ENCODE measurements at regions not wholly inside any gene's neighbourhood (a gene's known extent, or its start where the extent isn't known, plus 50 kb on each side); places are given as distances from the start of the nearest gene placed in this dataset.
"Not testable (repeated sequence)": the region's sequence is repeated elsewhere in the genome, so short reads cannot be mapped to it uniquely, and the experiment has no call there.

GRCh38 chr12:13924286-13924685 is 57.1 kb downstream of the GRIN2B start:
- DNase-seq (ENCODE audit: low read depth, low spot score): no peak

DNA sequence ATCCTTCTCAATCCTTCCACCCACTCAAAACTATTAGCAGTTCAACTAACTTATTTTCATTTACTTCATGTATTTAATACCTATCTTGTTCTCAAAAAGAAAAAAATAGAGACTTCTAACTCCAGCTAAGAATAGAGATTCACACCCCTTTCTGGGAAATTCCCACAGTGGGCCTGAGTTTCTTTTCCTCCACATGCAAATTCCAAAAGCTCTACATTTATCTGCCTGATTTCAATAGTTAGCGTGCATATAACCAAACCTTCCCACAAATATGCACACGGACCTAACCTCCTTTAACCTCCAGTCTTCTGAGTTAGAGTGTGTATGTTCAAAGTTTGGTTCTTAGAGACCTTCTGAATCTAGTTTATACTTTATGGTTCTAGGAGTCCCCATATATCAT is 62.5 kb downstream of the GRIN2B start:
- no peak for DNase-seq (ENCODE audit: low read depth, low spot score)

DNA sequence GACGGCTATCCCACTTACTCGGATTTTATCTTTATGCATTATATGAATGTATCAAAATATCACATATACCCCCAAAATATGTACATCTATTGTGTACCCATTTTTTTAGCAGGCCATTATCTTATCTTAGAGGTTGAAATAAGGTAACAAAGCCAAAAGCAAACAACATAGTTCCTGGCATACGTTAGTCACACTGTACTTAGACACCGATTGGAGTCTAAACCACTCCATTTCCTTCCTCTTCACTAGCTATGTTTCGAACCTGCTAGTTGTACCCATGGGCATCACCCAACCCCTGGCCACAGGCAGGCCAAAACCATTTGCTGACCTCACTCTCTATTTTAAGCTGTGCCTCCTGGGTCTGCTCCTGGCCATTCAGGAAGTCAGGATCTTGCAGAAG is 66.3 kb downstream of the GRIN2B start:
- no peak for DNase-seq (ENCODE audit: low read depth, low spot score)

GRCh38 chr12:13913371-13913770 is 68.0 kb downstream of the GRIN2B start:
- no peak for DNase-seq (ENCODE audit: low read depth, low spot score)

DNA sequence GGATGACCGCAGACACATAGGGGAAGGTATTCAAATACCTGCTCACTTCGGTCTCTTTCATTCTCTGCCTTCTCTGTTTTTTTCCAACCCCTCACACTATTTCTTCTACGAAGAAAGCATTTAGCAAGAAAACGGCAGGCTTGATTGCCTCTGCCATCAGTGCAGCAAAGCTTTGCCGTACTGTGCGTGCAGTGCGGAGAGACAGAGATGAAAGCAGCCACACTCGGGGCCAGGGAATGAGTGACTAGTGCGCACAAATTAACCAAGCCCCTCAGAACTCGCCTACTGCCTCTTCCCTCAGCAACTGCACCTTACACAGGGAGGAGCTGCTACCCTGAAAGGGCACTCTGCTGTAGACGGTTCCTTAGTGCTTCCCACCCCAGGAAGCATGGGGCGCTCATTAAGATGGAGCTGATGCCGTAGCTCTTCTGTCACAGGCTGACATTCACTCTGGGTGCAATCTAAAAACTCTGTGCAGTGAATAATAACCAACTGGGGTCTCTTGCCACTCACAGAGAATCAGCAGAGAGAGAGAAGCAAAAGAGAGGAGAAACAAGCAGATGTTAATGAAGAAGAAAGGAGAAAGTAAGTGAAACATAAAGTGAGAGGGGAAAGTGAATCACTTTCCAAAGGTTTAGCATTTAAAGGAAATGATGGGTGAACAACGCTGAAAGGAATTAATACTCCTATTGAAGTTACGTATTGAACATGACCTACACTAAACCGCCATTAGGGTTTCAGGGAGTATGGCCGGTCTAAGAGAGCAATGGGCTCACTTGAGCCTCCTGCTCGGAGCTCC is 69.4 kb downstream of the GRIN2B start:
- DNase-seq (ENCODE audit: low read depth, low spot score): no peak

DNA sequence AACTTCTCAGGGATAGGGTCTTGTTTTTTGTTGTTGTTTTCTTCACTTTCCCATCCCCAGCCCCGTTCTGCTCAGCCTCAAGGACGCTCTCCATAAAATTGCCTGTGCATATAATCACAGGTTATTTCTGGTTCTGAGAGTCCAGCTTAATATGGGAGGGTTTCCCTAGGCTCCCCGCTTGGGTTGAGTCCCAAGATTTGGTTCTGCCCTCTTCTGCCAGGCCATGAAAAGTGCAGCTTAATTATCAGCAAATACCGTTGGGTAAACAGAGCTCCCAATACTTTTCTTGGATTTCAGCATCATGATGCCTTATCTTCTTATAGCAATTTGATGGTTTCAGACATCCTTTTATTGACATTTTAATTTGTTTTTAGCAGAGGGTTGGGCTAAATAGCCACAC is 75.6 kb downstream of the GRIN2B start:
- no peak for DNase-seq (ENCODE audit: low read depth, low spot score)

DNA sequence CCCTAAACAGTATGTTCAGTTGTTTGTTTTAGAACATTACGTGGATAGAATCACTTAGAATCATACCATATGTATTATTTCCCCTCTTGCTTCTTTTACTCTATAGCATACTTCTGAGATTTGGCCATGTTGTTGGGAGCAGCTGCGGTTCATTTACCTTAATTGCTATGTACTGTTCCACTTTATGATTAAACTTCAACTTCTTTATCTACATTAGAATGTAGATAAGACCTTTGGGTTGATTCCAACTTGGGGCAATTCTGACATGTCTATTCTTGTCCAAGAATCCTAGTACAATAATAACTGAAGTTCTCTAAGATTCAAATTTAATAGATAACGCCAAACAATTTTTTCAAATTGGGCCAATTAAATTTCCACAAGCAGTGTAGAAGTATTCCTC is 80.7 kb downstream of the GRIN2B start:
- no peak for DNase-seq (ENCODE audit: low read depth, low spot score)

- not testable (repeated sequence) for DNase-seq (ENCODE audit: low read depth, low spot score)
These were observed 83.0 kb downstream of the GRIN2B start for GRCh38 chr12:13898387-13898786.

DNA sequence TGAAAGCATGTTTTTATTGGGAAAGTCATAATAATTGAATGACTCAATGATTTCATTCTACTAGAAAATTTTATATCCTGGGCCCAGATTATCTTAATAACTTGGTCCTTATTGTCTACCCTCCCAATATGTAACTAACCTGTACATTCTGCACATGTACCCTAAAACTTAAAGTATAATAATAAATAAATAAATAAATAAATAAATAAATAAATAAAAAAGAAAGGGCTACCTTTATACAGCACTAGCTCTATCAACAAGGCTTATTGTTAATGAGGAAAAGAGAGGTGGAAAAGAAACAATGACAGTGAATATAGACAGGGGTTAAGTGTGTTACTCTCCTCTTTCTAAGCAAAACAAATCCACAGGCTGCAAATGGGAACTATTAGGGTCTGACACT is 83.6 kb downstream of the GRIN2B start:
- no peak for DNase-seq (ENCODE audit: low read depth, low spot score)

- no peak for DNase-seq (ENCODE audit: low read depth, low spot score)
These were observed 85.3 kb downstream of the GRIN2B start for GRCh38 chr12:13896063-13896626.

GRCh38 chr12:13891902-13892301 is 89.5 kb downstream of the GRIN2B start:
- DNase-seq (ENCODE audit: low read depth, low spot score): no peak

DNA sequence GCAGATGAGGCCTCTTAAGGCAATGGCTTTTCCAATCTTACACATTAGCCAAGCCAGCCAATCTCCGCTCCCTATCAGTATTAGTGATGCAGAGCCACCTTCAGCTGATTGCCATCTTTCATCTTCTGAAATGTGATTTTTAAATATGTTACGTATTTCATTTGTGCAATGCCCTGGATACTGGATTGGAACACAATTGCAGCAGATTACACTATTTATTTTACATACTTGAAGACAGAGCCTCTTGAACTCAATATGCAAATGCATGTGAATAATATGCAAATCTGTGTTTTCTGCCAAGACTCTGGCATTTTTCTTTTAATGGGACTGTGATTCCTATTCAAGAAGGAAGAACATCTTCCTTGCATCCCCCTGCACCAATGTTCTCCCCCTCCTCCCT is 90.5 kb downstream of the GRIN2B start:
- no peak for DNase-seq (ENCODE audit: low read depth, low spot score)

GRCh38 chr12:13887779-13888388 is 93.5 kb downstream of the GRIN2B start:
- no peak for DNase-seq (ENCODE audit: low read depth, low spot score)

GRCh38 chr12:13882176-13882575 is 99.2 kb downstream of the GRIN2B start:
- no peak for DNase-seq (ENCODE audit: low read depth, low spot score)

DNA sequence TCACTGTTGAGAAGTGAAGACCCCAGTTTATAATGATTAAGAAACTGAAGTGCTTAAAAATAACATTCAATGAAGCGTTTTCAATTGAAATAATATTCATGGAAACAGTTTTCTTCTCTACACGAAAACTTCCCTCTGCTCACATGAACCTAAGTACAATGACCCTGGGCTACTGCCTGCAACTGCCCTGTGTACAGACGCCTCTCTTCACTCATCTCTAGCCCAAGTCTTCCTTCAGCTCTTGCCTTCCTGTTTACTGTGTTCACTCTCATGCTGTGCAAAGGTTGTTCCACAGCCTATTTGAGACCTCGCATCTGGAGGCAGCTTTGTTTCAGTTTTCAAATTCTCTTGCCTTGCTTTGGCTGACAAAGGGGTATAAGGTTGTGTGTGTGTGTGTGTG is 100.8 kb downstream of the GRIN2B start:
- no peak for DNase-seq (ENCODE audit: low read depth, low spot score)

DNA sequence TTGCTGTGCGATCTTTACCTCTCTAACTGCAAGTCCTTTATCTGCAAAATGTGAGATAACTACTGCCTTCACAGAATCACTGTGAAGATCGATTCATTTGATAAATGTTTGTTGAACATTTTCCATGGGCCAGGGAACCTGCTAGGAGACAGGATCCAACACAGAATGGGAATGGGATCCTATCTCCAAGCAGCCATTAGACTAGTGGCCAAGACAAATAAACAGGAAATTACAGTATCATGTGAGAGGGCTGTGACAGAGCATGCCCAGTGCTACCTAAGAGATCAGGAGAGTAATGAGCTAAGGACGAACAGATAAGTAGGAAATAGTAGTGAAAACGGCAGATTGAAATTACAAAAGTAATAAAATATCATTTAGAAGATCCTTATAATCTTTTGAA is 105.7 kb downstream of the GRIN2B start:
- no peak for DNase-seq (ENCODE audit: low read depth, low spot score)

DNA sequence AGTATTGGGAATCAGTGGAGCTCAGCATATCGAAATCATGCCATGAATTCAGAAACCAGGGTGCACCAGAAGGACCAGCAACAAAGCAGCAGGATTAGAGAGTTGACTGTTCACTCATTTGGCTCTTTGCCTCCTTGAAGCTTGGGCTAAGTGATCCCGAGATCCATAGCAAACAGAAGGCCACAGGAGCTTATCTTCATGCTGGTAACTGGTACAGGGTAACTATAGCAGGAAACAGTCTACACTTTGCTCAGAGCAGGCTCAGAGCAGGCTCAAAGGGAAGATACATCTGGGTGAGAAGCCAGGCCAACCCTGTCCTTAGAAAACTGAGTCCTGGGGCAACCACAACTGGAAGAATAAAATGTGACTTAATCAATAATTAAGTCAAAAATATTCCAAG is 111.1 kb downstream of the GRIN2B start:
- no peak for DNase-seq (ENCODE audit: low read depth, low spot score)

DNA sequence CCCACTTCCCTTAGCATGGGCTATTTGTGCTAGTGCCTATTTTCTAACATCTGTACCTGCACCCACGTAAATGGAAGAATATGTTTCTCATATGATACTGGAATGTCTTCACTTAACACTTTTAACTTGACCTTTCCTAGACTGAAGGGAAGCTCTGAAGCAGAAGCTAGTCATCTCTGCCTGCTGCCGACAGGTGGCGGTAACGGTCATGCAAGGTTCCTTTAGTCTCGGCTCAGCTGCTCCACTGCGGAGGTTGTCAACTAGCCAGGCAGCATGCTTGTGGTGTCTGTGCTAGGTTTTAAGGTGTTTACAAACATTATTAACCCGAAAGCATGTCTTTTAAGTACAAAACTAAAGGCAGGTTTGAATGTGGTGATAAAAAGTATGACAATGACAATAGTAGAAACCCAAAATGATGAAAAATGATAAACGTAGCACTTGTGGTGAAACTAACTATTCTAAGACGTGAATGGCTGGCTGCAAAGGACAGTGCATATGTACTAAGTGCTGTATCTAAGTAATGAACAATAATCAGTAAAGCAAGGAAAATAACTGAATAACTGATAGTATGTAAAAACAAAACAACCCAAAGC is 117.2 kb downstream of the GRIN2B start:
- no peak for DNase-seq (ENCODE audit: low read depth, low spot score)

- DNase-seq (ENCODE audit: low read depth, low spot score): no peak
These were observed 123.7 kb downstream of the GRIN2B start for GRCh38 chr12:13857750-13858149.

DNA sequence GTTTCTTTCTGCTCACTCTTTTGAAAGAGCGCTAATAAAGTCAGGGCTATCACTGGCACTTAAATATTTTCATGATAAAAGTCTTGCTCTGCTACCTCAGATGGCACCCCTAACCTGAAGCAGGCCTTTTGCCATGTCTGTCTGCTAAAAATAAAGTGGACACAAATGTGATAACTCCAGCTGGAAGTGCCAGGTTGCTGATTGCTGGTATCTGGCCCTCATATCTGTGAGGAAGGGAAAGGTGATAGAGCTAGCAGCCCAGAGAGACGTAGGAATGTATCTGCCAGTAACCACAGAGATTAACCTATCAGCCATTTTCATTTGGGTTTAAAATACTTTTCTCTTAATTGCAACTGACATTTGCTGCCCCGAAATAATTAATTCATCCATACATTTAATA is 127.9 kb downstream of the GRIN2B start:
- DNase-seq (ENCODE audit: low read depth, low spot score): no peak

GRCh38 chr12:13851828-13852227 is 129.6 kb downstream of the GRIN2B start:
- DNase-seq (ENCODE audit: low read depth, low spot score): no peak

GRCh38 chr12:13849456-13849855 is 131.9 kb downstream of the GRIN2B start:
- no peak for DNase-seq (ENCODE audit: low read depth, low spot score)

GRCh38 chr12:13843841-13844240 is 137.6 kb downstream of the GRIN2B start:
- no peak for DNase-seq (ENCODE audit: low read depth, low spot score)

Measured in activated CD4-positive, CD25-positive, alpha-beta regulatory T cell treated with anti-CD3 and anti-CD28 coated beads, Interleukin-2, amount 50 U/mL, for 16 hours (primary cell).